ENCODE measurements at regions not wholly inside any gene's neighbourhood (a gene's known extent, or its start where the extent isn't known, plus 50 kb on each side); places are given as distances from the start of the nearest gene placed in this dataset.
A peak's percentile ranks its signal among the peaks of the same experiment; 100 is the strongest.

GRCh38 chrX:39896951-39897740 is 200.6 kb downstream of the BCOR start:
- Histone ChIP-seq H3K4me3 (no peak overlapping the region), H3K36me3 (no peaks in the 10 kb centered on the region), H3K9me3 (no peaks in the 10 kb centered on the region), H3K27me3 (no peaks in the 10 kb centered on the region)
- DNase-seq, result peak; percentile 84

- Histone ChIP-seq H3K27me3 (no peaks in the 10 kb centered on the region), H3K4me3 (no peak overlapping the region)
Observed at GRCh38 chrX:39897741-39898097, 200.0 kb downstream of the BCOR start.

GRCh38 chrX:39898147-39898546 is 199.6 kb downstream of the BCOR start:
- DNase-seq, result no peak
- Histone ChIP-seq H3K4me3 (no peak overlapping the region), H3K36me3 (no peaks in the 10 kb centered on the region), H3K9me3 (no peaks in the 10 kb centered on the region), H3K27me3 (no peaks in the 10 kb centered on the region)

More at GRCh38 chrX:39897741-39898097, 200.0 kb downstream of the BCOR start:
- no peak for DNase-seq
- no peaks in the 10 kb centered on the region for H3K36me3 ChIP-seq
- H3K9me3 ChIP-seq, result no peaks in the 10 kb centered on the region

- no peaks in the 10 kb centered on the region for H3K27me3 ChIP-seq
- no peaks in the 10 kb centered on the region for H3K9me3 ChIP-seq
- DNase-seq, result no peak
- H3K36me3 ChIP-seq, result no peaks in the 10 kb centered on the region
- H3K4me3 ChIP-seq, result no peak overlapping the region
Observed at GRCh38 chrX:39899059-39899458, 198.7 kb downstream of the BCOR start.

GRCh38 chrX:39899856-39900776 is 197.6 kb downstream of the BCOR start:
- no peaks in the 10 kb centered on the region for H3K9me3 ChIP-seq
- no peaks in the 10 kb centered on the region for H3K27me3 ChIP-seq
- H3K4me3 ChIP-seq, result no peak overlapping the region
- no peak for DNase-seq
- no peaks in the 10 kb centered on the region for H3K36me3 ChIP-seq

- Histone ChIP-seq H3K36me3 (no peaks in the 10 kb centered on the region), H3K9me3 (no peaks in the 10 kb centered on the region), H3K4me3 (no peak overlapping the region), H3K27me3 (no peaks in the 10 kb centered on the region)
- no peak for DNase-seq
Observed at GRCh38 chrX:39900777-39901170, 197.0 kb downstream of the BCOR start.

- DNase-seq, result no peak
- Histone ChIP-seq H3K9me3 (no peaks in the 10 kb centered on the region), H3K4me3 (no peak overlapping the region), H3K36me3 (no peaks in the 10 kb centered on the region), H3K27me3 (no peaks in the 10 kb centered on the region)
Observed at GRCh38 chrX:39903343-39903742, 194.4 kb downstream of the BCOR start.

GRCh38 chrX:39903937-39904336 is 193.8 kb downstream of the BCOR start:
- DNase-seq, result peak; percentile 79
- Histone ChIP-seq H3K4me3 (no peak overlapping the region), H3K9me3 (no peaks in the 10 kb centered on the region), H3K36me3 (no peaks in the 10 kb centered on the region), H3K27me3 (no peaks in the 10 kb centered on the region)

- Histone ChIP-seq H3K27me3 (no peaks in the 10 kb centered on the region), H3K4me3 (no peak overlapping the region), H3K36me3 (no peaks in the 10 kb centered on the region), H3K9me3 (no peaks in the 10 kb centered on the region)
- no peak for DNase-seq
Observed at GRCh38 chrX:39904816-39905537, 192.8 kb downstream of the BCOR start.

GRCh38 chrX:39905538-39905891 is 192.2 kb downstream of the BCOR start:
- DNase-seq, result peak; percentile 74
- Histone ChIP-seq H3K9me3 (no peaks in the 10 kb centered on the region), H3K36me3 (no peaks in the 10 kb centered on the region), H3K27me3 (no peaks in the 10 kb centered on the region), H3K4me3 (no peak overlapping the region)

- Histone ChIP-seq H3K36me3 (no peaks in the 10 kb centered on the region), H3K27me3 (no peaks in the 10 kb centered on the region), H3K9me3 (no peaks in the 10 kb centered on the region), H3K4me3 (no peak overlapping the region)
- DNase-seq, result peak; percentile 34
Observed at GRCh38 chrX:39905946-39906345, 191.8 kb downstream of the BCOR start.

GRCh38 chrX:39907964-39908661 is 189.6 kb downstream of the BCOR start:
- Histone ChIP-seq H3K36me3 (no peaks in the 10 kb centered on the region), H3K4me3 (no peak overlapping the region), H3K27me3 (no peaks in the 10 kb centered on the region), H3K9me3 (no peaks in the 10 kb centered on the region)
- peak; percentile 92 for DNase-seq

- H3K27me3 ChIP-seq, result no peaks in the 10 kb centered on the region
- no peaks in the 10 kb centered on the region for H3K9me3 ChIP-seq
- no peak for DNase-seq
- H3K4me3 ChIP-seq, result no peak overlapping the region
- H3K36me3 ChIP-seq, result no peaks in the 10 kb centered on the region
Observed at GRCh38 chrX:39909996-39910395, 187.8 kb downstream of the BCOR start.

- H3K4me3 ChIP-seq, result no peak overlapping the region
- H3K9me3 ChIP-seq, result no peaks in the 10 kb centered on the region
- no peaks in the 10 kb centered on the region for H3K36me3 ChIP-seq
Observed at GRCh38 chrX:39910651-39911050, 187.1 kb downstream of the BCOR start.

GRCh38 chrX:39911278-39911897 is 186.4 kb downstream of the BCOR start:
- Histone ChIP-seq H3K27me3 (no peaks in the 10 kb centered on the region), H3K9me3 (no peaks in the 10 kb centered on the region), H3K4me3 (no peak overlapping the region), H3K36me3 (no peaks in the 10 kb centered on the region)
- DNase-seq, result no peak

More at GRCh38 chrX:39910651-39911050, 187.1 kb downstream of the BCOR start:
- no peak for DNase-seq
- H3K27me3 ChIP-seq, result no peaks in the 10 kb centered on the region

- no peak for DNase-seq
- Histone ChIP-seq H3K27me3 (no peaks in the 10 kb centered on the region), H3K4me3 (no peak overlapping the region), H3K36me3 (no peaks in the 10 kb centered on the region), H3K9me3 (no peaks in the 10 kb centered on the region)
Observed at GRCh38 chrX:39912126-39912525, 185.6 kb downstream of the BCOR start.
